ENCODE measurements at regions not wholly inside any gene's neighbourhood (a gene's known extent, or its start where the extent isn't known, plus 50 kb on each side); places are given as distances from the start of the nearest gene placed in this dataset.

GRCh38 chr7:124397134-124397533 is 364.3 kb upstream of the TMEM229A start:
- TF ChIP-seq, protein P1, sequence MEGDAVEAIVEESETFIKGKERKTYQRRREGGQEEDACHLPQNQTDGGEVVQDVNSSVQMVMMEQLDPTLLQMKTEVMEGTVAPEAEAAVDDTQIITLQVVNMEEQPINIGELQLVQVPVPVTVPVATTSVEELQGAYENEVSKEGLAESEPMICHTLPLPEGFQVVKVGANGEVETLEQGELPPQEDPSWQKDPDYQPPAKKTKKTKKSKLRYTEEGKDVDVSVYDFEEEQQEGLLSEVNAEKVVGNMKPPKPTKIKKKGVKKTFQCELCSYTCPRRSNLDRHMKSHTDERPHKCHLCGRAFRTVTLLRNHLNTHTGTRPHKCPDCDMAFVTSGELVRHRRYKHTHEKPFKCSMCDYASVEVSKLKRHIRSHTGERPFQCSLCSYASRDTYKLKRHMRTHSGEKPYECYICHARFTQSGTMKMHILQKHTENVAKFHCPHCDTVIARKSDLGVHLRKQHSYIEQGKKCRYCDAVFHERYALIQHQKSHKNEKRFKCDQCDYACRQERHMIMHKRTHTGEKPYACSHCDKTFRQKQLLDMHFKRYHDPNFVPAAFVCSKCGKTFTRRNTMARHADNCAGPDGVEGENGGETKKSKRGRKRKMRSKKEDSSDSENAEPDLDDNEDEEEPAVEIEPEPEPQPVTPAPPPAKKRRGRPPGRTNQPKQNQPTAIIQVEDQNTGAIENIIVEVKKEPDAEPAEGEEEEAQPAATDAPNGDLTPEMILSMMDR (conservative IDR thresholded peaks at IDR 0.05): no peak
- Histone ChIP-seq H4K20me1 (ENCODE audit: control insufficient read depth, insufficient read depth, insufficient read length) (no peaks in the 10 kb centered on the region), H3K4me1 (ENCODE audit: insufficient read depth, low read length) (no peaks in the 10 kb centered on the region), H4K91ac (ENCODE audit: insufficient read length, low read depth, low read length) (no peak overlapping the region), H2BK5ac (ENCODE audit: insufficient read length, low read length) (no peak overlapping the region), H2AK5ac (ENCODE audit: insufficient read length, low read length) (no peak overlapping the region), H3K9me3 (ENCODE audit: control insufficient read depth, low read depth, low read length) (no peaks in the 10 kb centered on the region), H3K56ac (ENCODE audit: insufficient read length, low read depth, low read length) (no peak overlapping the region), H3K18ac (ENCODE audit: insufficient read length, low read depth, low read length) (no peak overlapping the region), H3K79me1 (ENCODE audit: insufficient read depth, low read depth, low read length, poor library complexity, severe bottlenecking) (no peaks in the 10 kb centered on the region), H4K8ac (replicated peaks; ENCODE audit: insufficient read length, low read depth, low read length) (no peak overlapping the region), H4K5ac (ENCODE audit: insufficient read length, low read depth, low read length) (no peak overlapping the region), H2BK15ac (ENCODE audit: low read depth, low read length) (no peak overlapping the region), H3K27me3 (ENCODE audit: insufficient read depth, low read length) (no peaks in the 10 kb centered on the region), H2BK12ac (ENCODE audit: insufficient read length, low read depth, low read length) (no peak overlapping the region), H2BK120ac (ENCODE audit: low read depth, low read length, poor library complexity, severe bottlenecking) (no peak overlapping the region), H3K4me2 (ENCODE audit: insufficient read depth, insufficient read length, low read length) (no peak overlapping the region), H2AFZ (ENCODE audit: low read length) (no peak overlapping the region), H3K14ac (ENCODE audit: insufficient read depth, low read length) (no peak overlapping the region), H3K9ac (ENCODE audit: extremely low read depth, insufficient read length, low read length) (no peak overlapping the region), H2BK20ac (ENCODE audit: low read depth, low read length, poor library complexity, severe bottlenecking) (no peak overlapping the region), H3K23ac (ENCODE audit: insufficient read length, low read depth, low read length) (no peak overlapping the region), H3K79me2 (ENCODE audit: insufficient read depth, low read length) (no peaks in the 10 kb centered on the region), H3K4ac (ENCODE audit: low read depth, low read length) (no peak overlapping the region), H3T11ph (ENCODE audit: low read length) (no peak overlapping the region), H3K27ac (ENCODE audit: insufficient read length, low read depth, low read length) (no peak overlapping the region), H3K23me2 (ENCODE audit: insufficient read length, low read depth, low read length, poor library complexity, severe bottlenecking) (no peaks in the 10 kb centered on the region)
- DNase-seq: no peak
- Mint-ChIP-seq H3K4me3 (no peak overlapping the region), H3K4me1 (peaks cover 4 to 8% of the 10 kb centered on the region in 2 experiments; a peak in 3 of 4 replicates), H3K27ac (no peak overlapping the region), H3K27me3 (ENCODE audit: low read depth) (no peaks in the 10 kb centered on the region), H3K36me3 (ENCODE audit: insufficient read depth in 1 of 3, low read depth in 3 of 3) (no peaks in the 10 kb centered on the region), H3K9me3 (peaks cover 0 to 3% of the 10 kb centered on the region in 2 experiments; a peak in 1 of 5 replicates)
- no CpG with 5 or more reads among the region's 4 CpGs for WGBS (ENCODE audit: extremely low coverage, insufficient read length, low lambda C conversion rate)

Measured in H9 (cell line).